RPMI8226 (cell line): ENCODE measurements at regions not wholly inside any gene's neighbourhood (a gene's known extent, or its start where the extent isn't known, plus 50 kb on each side); places are given as distances from the start of the nearest gene placed in this dataset.

Source experiments
- DNase-seq: peaks from one replicate; pipeline ENCODE4 v3.0.0-alpha.2; 2015

DNA sequence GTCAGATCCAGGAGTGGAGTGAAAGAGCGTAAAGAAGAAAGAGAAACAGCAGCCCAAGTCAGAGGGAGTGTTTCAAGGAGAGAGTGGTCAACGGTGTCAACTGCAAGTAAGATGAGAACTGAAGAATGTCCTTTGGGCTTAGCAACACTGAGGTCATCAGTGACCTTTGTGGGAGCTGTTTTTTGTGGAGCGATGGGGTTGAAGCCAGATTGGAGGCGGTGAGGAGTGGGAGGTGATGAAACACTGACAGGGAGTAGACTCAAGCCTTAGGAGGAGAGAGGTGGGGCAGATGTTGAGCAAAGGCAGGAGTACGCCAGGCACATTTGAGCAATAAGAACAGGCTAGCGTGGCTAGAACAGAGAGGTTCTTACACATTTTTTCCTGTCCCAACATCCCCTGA lies 103.7 kb upstream of the GNAO1 start:
- no peak for DNase-seq

GRCh38 chr16:56081371-56081770 lies 109.9 kb upstream of the GNAO1 start:
- no peak for DNase-seq

DNA sequence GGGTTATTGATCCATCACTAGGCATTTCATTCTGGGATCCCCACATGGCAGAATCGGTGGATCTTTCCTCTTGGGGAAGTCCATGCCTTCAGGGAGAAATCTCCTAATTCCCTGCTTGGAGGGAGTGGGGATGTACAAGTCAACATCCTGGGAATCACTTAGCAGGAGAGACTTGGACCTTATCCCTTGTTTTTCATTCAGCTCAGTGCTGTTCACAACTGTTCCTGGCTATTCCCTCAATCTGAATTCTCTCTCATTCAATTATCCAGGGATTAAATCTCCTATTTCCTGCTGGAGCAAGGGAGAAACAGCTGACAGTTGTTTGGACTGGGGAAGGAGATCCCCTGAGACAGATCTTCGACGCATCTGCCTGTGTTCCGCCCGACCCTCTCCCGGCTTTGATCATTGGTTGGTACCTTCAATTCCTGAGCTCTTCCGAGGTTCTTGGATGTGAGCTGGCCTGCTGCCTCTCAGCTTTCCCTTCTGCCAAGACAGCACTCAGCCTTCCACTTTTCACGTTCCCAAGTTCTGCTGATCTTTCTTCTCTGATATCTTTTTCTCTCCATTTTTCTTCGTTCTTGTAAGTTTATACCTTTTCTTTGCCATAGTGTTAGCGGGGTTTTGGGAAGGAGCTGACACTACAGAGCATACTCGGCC lies 115.4 kb upstream of the GNAO1 start:
- no peak for DNase-seq

DNA sequence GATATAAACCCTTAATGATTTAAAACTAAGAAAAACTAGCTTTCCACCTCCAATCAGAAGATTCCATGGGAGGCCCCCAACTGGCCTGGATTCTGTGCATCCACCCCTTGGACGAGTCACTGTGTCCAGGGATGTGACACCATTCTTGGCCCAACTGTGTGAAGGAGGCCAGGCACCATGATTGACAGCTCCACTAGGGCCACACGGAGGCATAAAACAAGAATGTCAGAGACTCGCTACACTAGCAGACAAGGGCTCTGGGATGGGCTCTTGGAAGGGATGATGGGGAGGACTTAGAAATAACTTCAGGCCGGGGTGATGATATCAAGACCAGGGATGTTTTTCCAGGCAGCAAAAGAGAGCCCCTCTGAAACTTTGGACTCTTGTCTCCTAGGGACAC lies 117.8 kb upstream of the GNAO1 start:
- DNase-seq, result no peak

- DNase-seq, result no peak
These were observed 119.2 kb upstream of the GNAO1 start for GRCh38 chr16:56072096-56072495.

DNA sequence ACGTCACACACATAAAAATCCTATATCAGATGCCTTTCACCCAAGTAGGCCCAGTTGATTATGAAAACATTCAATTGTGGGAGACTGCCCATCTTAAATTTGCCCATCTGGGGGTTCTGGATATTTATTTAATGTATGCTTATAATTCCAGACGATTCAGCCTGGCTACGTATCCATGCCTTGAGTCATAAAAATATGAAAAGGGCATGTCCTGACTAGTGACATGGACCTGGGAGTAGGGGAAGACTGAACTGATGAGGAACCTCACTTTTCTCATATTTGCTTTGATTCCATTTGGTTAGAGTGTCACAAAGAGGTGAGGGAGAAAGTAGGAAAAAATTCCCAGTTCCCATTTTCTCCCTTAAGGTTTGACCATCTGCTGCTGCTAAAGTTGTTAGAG lies 122.5 kb upstream of the GNAO1 start:
- no peak for DNase-seq

DNA sequence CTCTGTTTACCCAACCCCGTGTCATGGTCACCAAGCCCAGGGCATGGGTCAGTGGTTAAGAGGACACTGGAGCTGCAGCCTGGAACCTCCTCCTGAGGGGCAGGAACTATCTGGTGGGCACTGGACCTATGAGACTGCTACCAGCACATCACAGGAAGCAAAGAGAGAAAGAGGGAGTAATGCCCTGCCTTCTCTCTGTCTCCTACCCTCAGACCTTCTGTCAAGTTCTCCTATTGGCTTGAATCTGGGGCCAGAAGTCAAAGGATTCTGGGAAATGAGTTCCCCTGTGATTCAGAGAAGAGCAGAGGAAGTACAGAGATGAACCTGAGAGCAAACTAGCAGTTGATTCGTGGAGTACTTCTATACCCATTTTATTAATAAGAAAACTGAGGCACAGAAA lies 123.0 kb upstream of the GNAO1 start:
- no peak for DNase-seq

GRCh38 chr16:56067406-56067805 lies 123.9 kb upstream of the GNAO1 start:
- DNase-seq, result no peak

- no peak for DNase-seq
These were observed 124.7 kb upstream of the GNAO1 start for GRCh38 chr16:56066617-56067016.

GRCh38 chr16:56063111-56063510 lies 128.2 kb upstream of the GNAO1 start:
- no peak for DNase-seq

- no peak for DNase-seq
These were observed 134.1 kb upstream of the GNAO1 start for GRCh38 chr16:56057151-56057550.

DNA sequence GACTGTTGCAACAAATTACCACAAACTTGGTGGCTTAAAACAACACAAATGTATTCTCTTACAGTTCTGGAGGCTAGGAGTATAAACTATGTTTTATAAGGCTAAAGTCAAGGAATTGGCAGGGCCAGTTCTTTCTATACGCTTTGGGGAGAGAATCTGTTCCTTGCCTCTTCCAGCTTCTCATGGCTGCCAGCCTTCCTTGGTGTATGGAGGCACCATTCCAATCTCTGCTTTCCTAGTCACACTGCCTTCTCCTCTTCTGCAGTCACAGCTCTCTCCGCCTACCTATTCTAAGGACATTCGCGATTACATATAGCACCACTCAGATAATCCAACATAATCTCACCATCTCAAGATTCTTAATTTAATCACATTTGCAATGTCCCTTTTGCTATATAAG lies 140.4 kb upstream of the GNAO1 start:
- DNase-seq, result no peak

- DNase-seq, result peak; percentile 42
These were observed 142.7 kb upstream of the GNAO1 start for GRCh38 chr16:56048425-56049105.

DNA sequence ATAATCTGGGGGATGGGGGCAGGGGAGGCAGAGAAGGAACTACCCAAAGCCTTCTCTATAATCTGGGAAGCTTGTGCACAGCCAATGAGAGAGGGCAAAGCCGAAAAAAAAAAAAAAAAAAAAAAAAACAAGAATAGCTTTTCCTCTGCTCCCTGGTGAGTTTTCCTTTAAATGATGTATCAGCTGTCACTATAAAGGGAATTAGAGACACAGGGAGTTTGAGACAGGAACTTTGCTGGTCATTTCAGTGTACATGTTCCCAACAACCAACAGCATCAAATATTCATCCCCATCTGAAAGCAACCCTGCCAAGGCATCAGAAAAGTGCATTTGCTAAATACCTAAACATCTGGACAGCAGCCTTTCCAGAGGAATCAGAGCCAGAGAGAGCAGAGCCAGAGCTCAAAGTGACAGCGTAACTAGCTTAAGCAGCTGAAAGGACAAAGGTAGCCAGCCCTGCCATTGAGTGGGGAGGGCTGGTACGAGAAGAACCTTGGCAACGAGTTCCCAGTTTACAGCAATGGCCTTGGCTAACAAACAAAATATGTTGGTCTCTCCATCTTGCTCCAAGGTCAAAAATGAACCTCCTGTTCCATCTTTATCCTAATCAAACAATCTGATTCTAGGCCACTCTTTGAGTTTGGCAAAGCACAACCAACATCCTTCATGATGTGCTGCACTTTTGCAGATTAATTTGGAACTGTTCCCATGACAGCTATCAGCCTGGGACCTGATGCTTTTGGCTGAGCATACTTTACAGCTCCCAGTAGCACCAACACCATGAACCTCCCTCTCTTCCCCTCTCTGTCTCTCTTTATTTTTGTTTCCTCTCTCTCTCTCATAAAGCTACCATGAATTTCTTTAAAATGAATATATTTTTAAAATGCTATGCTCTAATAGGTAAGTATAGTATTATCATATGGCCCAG lies 143.7 kb upstream of the GNAO1 start:
- no peak for DNase-seq

GRCh38 chr16:56042416-56042815 lies 148.9 kb upstream of the GNAO1 start:
- DNase-seq, result no peak

DNA sequence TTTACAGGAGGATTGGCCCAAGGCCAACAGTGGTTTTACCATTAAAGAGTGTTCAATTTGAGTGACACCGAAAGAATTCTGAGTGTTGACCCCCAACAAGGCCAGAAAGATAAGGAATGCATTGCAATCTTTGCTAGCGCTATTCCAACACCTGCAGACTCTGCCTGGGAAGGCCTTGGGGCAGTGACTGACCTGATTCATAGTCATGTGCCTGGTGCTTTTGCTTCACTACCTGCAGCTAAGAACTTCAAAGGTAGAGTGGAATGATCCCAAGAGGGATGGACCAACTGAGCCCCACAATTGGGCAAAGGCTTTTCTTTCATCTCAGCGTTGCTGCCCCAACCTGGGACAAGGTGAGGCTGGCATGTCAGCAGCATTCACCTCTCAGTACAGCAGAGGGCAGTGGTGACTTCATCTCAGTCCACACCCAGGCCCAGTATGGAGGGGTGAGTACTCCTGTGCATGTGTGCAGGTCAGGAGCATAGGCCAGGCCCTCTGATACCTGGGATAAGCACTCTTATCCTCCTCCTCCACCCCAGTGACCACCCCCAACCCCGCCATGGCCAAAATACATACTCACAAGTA lies 149.6 kb upstream of the GNAO1 start:
- DNase-seq, result peak; percentile 46

DNA sequence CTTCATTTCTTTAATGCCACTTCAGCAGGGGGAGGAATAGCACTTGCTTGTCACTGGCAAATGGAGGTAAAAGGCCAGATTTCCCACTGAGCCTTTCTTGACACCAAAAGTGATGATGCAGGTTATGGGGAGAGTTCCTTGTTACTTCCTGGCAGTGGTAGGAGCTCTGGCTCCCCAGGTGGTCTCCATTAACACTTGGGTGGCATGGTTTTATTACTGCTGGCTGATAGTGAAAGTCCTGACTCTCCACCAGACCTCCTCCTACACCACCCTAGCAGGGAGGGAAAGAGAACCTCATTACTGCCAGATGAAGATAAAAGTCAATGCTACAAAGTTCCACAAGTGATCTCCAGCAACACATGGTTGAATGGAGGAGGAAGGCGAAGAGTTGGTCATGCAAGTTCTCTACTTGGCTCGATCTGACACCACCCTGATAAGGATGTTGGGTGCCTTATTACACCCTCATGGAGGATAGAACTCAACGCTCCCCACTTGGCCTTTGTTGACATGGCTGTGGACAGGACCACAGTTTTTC lies 152.7 kb upstream of the GNAO1 start:
- no peak for DNase-seq

- DNase-seq, result no peak
These were observed 156.9 kb upstream of the CES5A start for GRCh38 chr16:56032072-56032471.

- DNase-seq, result no peak
These were observed 153.9 kb upstream of the CES5A start for GRCh38 chr16:56029026-56029425.

- DNase-seq, result no peak
These were observed 147.6 kb upstream of the CES5A start for GRCh38 chr16:56022818-56023217.

- DNase-seq, result no peak
These were observed 144.1 kb upstream of the CES5A start for GRCh38 chr16:56019274-56019673.

GRCh38 chr16:56013962-56014552 lies 138.9 kb upstream of the CES5A start:
- DNase-seq, result peak; percentile 77

- no peak for DNase-seq
These were observed 137.3 kb upstream of the CES5A start for GRCh38 chr16:56012482-56012811.
